ENCODE measurements at regions not wholly inside any gene's neighbourhood (a gene's known extent, or its start where the extent isn't known, plus 50 kb on each side); places are given as distances from the start of the nearest gene placed in this dataset.

DNA sequence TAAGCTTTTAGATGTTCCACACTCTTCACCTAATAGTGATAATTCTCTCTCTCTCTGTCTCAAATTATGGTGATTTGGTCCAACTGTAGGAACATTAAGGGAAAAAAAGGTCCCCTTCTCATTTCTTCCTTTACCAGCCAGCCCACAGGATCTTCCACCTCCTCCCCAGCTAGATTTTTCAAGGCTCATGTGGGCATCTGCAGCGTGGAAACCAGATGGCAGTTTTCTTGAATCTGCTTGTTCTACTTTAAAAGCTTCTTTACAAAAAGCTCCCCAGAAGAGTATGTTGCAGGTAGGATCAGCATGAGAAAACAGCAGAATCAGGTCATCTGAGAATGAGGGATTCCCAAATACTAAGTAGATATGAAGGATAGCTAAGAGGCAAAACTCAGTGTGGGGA lies 208.6 kb upstream of the PFN2 start:
- TF ChIP-seq CTCF (IDR thresholded peaks at IDR 0.05): no peak
- TF ChIP-seq POLR2A (IDR thresholded peaks at IDR 0.05): no peak
